A549 (cell line): ENCODE measurements at regions not wholly inside any gene's neighbourhood (a gene's known extent, or its start where the extent isn't known, plus 50 kb on each side); places are given as distances from the start of the nearest gene placed in this dataset.
A peak's percentile ranks its signal among the peaks of the same experiment; 100 is the strongest.

Experiments used
- ATAC-seq, 2 experiments: fragments of 200-7000 bp in 1 of 2; fragments of >200 bp in 1 of 2; cut with Nextera tagmentation in 1 of 2; cut with Tn5 transposase in 1 of 2; 3 replicates each; pipeline versions ENCODE4 v1.8.0 to v1.9.1; 2018 to 2020; ENCODE audit warnings: mild to moderate bottlenecking in 1 of 2, moderate library complexity in 1 of 2
- CTCF ChIA-PET: fragments of 300-600 bp; sonication (Branson Sonifier 250); formaldehyde crosslinking; extraction: SDS; loops from one replicate; lab custom pipeline; 2021; ENCODE audit warnings: antibody characterized with exemption, inconsistent platforms; lab: Yijun Ruan, JAX
- POLR2A ChIA-PET: fragments of 350-600 bp; formaldehyde crosslinking; extraction: SDS; loops from one replicate; lab custom pipeline; 2021; ENCODE audit warnings: antibody characterized with exemption, inconsistent platforms; lab: Yijun Ruan, JAX
- DNase-seq, 2 experiments: peaks; one replicate each; pipeline versions ENCODE4 v3.0.0 to v3.0.0-alpha.2; 2011 to 2016; ENCODE audit warnings: low read depth in 1 of 2, low spot score in 1 of 2
- FAIRE-seq: peaks from 2 replicates; lab custom pipeline; 2011; peaks lifted over from hg19 to GRCh38; lab: Jason Lieb, UNC
- H3K27ac ChIP-seq, 2 experiments: fragments of >200 bp; sonication (Bioruptor Twin); formaldehyde crosslinking; 3 replicates each; pipeline ENCODE4 v1.5.1; 2016 to 2017
- H3K4me1 ChIP-seq: fragments of >200 bp; sonication (Bioruptor Twin); formaldehyde crosslinking; 3 replicates; pipeline ENCODE4 v1.6.1; 2016
- H3K4me2 ChIP-seq: fragments of >200 bp; sonication (Bioruptor Twin); formaldehyde crosslinking; 3 replicates; pipeline ENCODE4 v1.6.1; 2016
- H3K4me3 ChIP-seq: fragments of >200 bp; sonication (Bioruptor Twin); formaldehyde crosslinking; 3 replicates; pipeline ENCODE4 v1.5.1; 2016
- H3K9me3 ChIP-seq: fragments of >200 bp; sonication (Bioruptor Twin); formaldehyde crosslinking; 3 replicates; pipeline ENCODE4 v1.6.1; 2016
- ATOH8 ChIP-seq: fragments of 250-450 bp; sonication (Bioruptor Pico); IDR thresholded peaks from 2 replicates; pipeline ENCODE4 v1.5.0; 2020; ENCODE audit warnings: low read depth, mild to moderate bottlenecking, moderate library complexity
- BHLHE40 ChIP-seq: IDR thresholded peaks from 2 replicates; pipeline ENCODE4 v1.6.1; 2012; ENCODE audit warnings: low read depth, low read length, inconsistent platforms
- CBX2 ChIP-seq: fragments of 200-600 bp; sonication (generic); IDR thresholded peaks from 2 replicates; pipeline ENCODE4 v1.6.1; 2016; ENCODE audit warnings: low read depth, mild to moderate bottlenecking, borderline replicate concordance
- CEBPB ChIP-seq, 2 experiments: fragments of >200 bp in 1 of 2; sonication (Bioruptor Twin) in 1 of 2; formaldehyde crosslinking in 1 of 2; IDR thresholded peaks; 2 replicates each; pipeline ENCODE4 v1.6.1; 2012 to 2016
- CHD4 ChIP-seq: fragments of 200-600 bp; sonication (generic); IDR thresholded peaks from 2 replicates; pipeline ENCODE4 v1.6.1; 2016; ENCODE audit warnings: antibody characterized with exemption, mild to moderate bottlenecking, borderline replicate concordance
- CTCF ChIP-seq: fragments of >200 bp; sonication (Bioruptor Twin); formaldehyde crosslinking; IDR thresholded peaks from 3 replicates; pipeline ENCODE4 v1.5.1; 2016
- EHF ChIP-seq: fragments of 250-450 bp; sonication (Bioruptor Pico); IDR thresholded peaks from 2 replicates; pipeline ENCODE4 v1.5.0; 2020; ENCODE audit warnings: mild to moderate bottlenecking
- ESRRA ChIP-seq: fragments of 150-350 bp; IDR thresholded peaks from 2 replicates; pipeline ENCODE4 v1.6.1; 2014; ENCODE audit warnings: mild to moderate bottlenecking, low read length, borderline replicate concordance
- GATA3 ChIP-seq: IDR thresholded peaks from 2 replicates; pipeline ENCODE4 v1.6.1; 2012; ENCODE audit warnings: borderline replicate concordance
- HMGXB4 ChIP-seq: fragments of 250-450 bp; sonication (Bioruptor Pico); IDR thresholded peaks from 2 replicates; pipeline ENCODE4 v1.5.0; 2021; ENCODE audit warnings: mild to moderate bottlenecking, moderate library complexity, borderline replicate concordance
- HOXB5 ChIP-seq: fragments of 250-450 bp; sonication (Bioruptor Pico); IDR thresholded peaks from 2 replicates; pipeline ENCODE4 v1.5.0; 2020; ENCODE audit warnings: mild to moderate bottlenecking, moderate library complexity
- JUN ChIP-seq, 2 experiments: fragments of >200 bp; sonication (Bioruptor Twin); formaldehyde crosslinking; IDR thresholded peaks; 2 replicates in 1 of 2; 3 replicates in 1 of 2; pipeline ENCODE4 v1.6.1; 2016 to 2017
- KDM1A ChIP-seq: fragments of 200-600 bp; sonication (generic); IDR thresholded peaks from 2 replicates; pipeline ENCODE4 v1.6.1; 2016; ENCODE audit warnings: low read depth, mild to moderate bottlenecking
- NFE2L2 ChIP-seq: fragments of 150-350 bp; conservative IDR thresholded peaks from 2 replicates; pipeline ENCODE4 v1.6.1; 2014; ENCODE audit warnings: low read length
- POLR2A ChIP-seq: IDR thresholded peaks from 2 replicates; pipeline ENCODE4 v1.6.1; 2012; ENCODE audit warnings: mild to moderate bottlenecking, low read length
- RAD21 ChIP-seq, 2 experiments: fragments of >200 bp in 1 of 2; sonication (Bioruptor Twin) in 1 of 2; formaldehyde crosslinking in 1 of 2; IDR thresholded peaks in 1 of 2; conservative IDR thresholded peaks in 1 of 2; 2 replicates in 1 of 2; 3 replicates in 1 of 2; pipeline ENCODE4 v1.6.1; 2012 to 2018; ENCODE audit warnings: inconsistent platforms in 1 of 2
- RFX5 ChIP-seq: fragments of 450-650 bp; IDR thresholded peaks from 2 replicates; pipeline ENCODE4 v1.7.1; 2014; ENCODE audit warnings: antibody characterized with exemption, mild to moderate bottlenecking, moderate library complexity
- RNF2 ChIP-seq: fragments of 200-600 bp; sonication (generic); IDR thresholded peaks from 2 replicates; pipeline ENCODE4 v1.6.1; 2016; ENCODE audit warnings: low read depth, mild to moderate bottlenecking, antibody characterized with exemption, moderate library complexity, borderline replicate concordance
- SREBF2 ChIP-seq: fragments of 450-650 bp; IDR thresholded peaks from 2 replicates; pipeline ENCODE4 v1.6.1; 2014; ENCODE audit warnings: mild to moderate bottlenecking, moderate library complexity
- TP53 ChIP-seq: fragments of 250-450 bp; sonication (Bioruptor Pico); IDR thresholded peaks from 2 replicates; pipeline ENCODE4 v1.5.0; 2021; ENCODE audit warnings: mild to moderate bottlenecking, moderate library complexity
- ZC3H11A ChIP-seq: fragments of 450-650 bp; IDR thresholded peaks from 2 replicates; pipeline ENCODE4 v1.6.1; 2014; ENCODE audit warnings: antibody characterized with exemption, mild to moderate bottlenecking
- ZFP36 ChIP-seq: fragments of 450-650 bp; IDR thresholded peaks from 2 replicates; pipeline ENCODE4 v1.6.1; 2014; ENCODE audit warnings: borderline replicate concordance; ENCODE audit not compliant: partially characterized antibody
- ZNF302 ChIP-seq: fragments of 250-450 bp; sonication (Bioruptor Pico); IDR thresholded peaks from 2 replicates; pipeline ENCODE4 v1.9.0; 2021; ENCODE audit warnings: inconsistent platforms, mild to moderate bottlenecking, moderate library complexity
- WGBS: methylation state at CpG from one replicate; pipeline ENCODE4 v1.1.6; 2017; ENCODE audit errors: missing lambda C conversion rate; 5-methylcytosine and 5-hydroxymethylcytosine counted together

- TF ChIP-seq NFE2L2 (no peak), EHF (CRISPR knock-in tag) (no peak), ZNF302 (CRISPR knock-in tag) (no peak)
These were observed 128.8 kb downstream of the GMNC start (continued) for GRCh38 chr3:190733591-190734146.

- 60% methylated on average over 2 of the region's 2 CpGs for WGBS
- Histone ChIP-seq H3K4me2 (no peak overlapping the region), H3K9me3 (no peaks in the 10 kb centered on the region), H3K4me1 (peaks cover 5% of the 10 kb centered on the region; the same call in 2 of the 3 replicates), H3K27ac (no peak overlapping the region), H3K4me3 (no peak overlapping the region)
- CTCF ChIA-PET: no interaction called here
- POLR2A ChIA-PET: no interaction called here
- no peak for TF ChIP-seq RNF2
- no peak for TF ChIP-seq SREBF2
- TF ChIP-seq ESRRA: no peak
- TF ChIP-seq CHD4: no peak
- TF ChIP-seq ZFP36: no peak
- no peak for TF ChIP-seq GATA3
- no peak for TF ChIP-seq RAD21 (conservative IDR thresholded peaks at IDR 0.05 in 1 of 2, IDR thresholded peaks at IDR 0.05 in 1 of 2)
- TF ChIP-seq RFX5: no peak
- TF ChIP-seq BHLHE40: no peak
- no peak for TF ChIP-seq POLR2A
- TF ChIP-seq CBX2: no peak
- TF ChIP-seq JUN (IDR thresholded peaks at IDR 0.05): no peak
- no peak for TF ChIP-seq HMGXB4
- TF ChIP-seq ZC3H11A: no peak
- TF ChIP-seq KDM1A: no peak
- TF ChIP-seq CTCF: no peak
- TF ChIP-seq ATOH8 (CRISPR knock-in tag): no peak
- DNase-seq (no peak), ATAC-seq (no peak), FAIRE-seq (no peak)
These were observed 130.9 kb downstream of the GMNC start for GRCh38 chr3:190731596-190731995.

GRCh38 chr3:190728574-190729246 lies 133.8 kb downstream of the GMNC start:
- no peak for TF ChIP-seq HOXB5 (CRISPR knock-in tag)
- TF ChIP-seq TP53: no peak
- peak in 1 of 2 experiments; percentile 50; a peak in 2 of 4 replicates for TF ChIP-seq CEBPB (IDR thresholded peaks at IDR 0.05)
- no peak for TF ChIP-seq NFE2L2
- TF ChIP-seq, all 56 proteins: peak for 1
- POLR2A ChIA-PET: no interaction called here
- 45% methylated on average over 7 of the region's 7 CpGs for WGBS
- FAIRE-seq: no peak
- Histone ChIP-seq H3K4me2 (peak overlapping the region; percentile 45), H3K27ac (no peak overlapping the region), H3K4me1 (peaks cover 5% of the 10 kb centered on the region; the same call in 2 of the 3 replicates), H3K9me3 (no peaks in the 10 kb centered on the region), H3K4me3 (no peak overlapping the region)
- CTCF ChIA-PET: interaction anchor here (1.2 kb wide), 1 partner anchor 27 kb away, joined by 3 read pairs; no protein-coding TSS in a partner anchor
- DNase-seq: peak in 1 of 2 experiments; percentile 20
- peak; percentile 66 to 68; a peak in 3 of 6 replicates for ATAC-seq
